ENCODE measurements at regions not wholly inside any gene's neighbourhood (a gene's known extent, or its start where the extent isn't known, plus 50 kb on each side); places are given as distances from the start of the nearest gene placed in this dataset. TPM values are rescaled to one million over a fixed set of nuclear protein-coding genes. Genes with fewer than 3 reads are reported as not detected.

Small RNA genes in the stretch of these regions (small RNA-seq; reads per million reads assigned to genes)
- not detected for gene RF00026
- gene RNU6-1168P, result not detected
